Keratinocyte (primary cell): ENCODE measurements at regions not wholly inside any gene's neighbourhood (a gene's known extent, or its start where the extent isn't known, plus 50 kb on each side); places are given as distances from the start of the nearest gene placed in this dataset.

ENCODE experiments used
- DNase-seq: peaks from one replicate; pipeline ENCODE4 v3.0.0-alpha.2; 2011; ENCODE audit warnings: low read depth, missing footprints, low spot score
- FAIRE-seq: peaks from 2 replicates; lab custom pipeline; 2011; peaks lifted over from hg19 to GRCh38; lab: Jason Lieb, UNC
- H2AFZ ChIP-seq: 2 replicates; pipeline ENCODE4 v1.6.0; 2012; ENCODE audit warnings: low read length, control low read depth, inconsistent platforms; ENCODE audit not compliant: control insufficient read depth
- H3K27ac ChIP-seq: 2 replicates; pipeline ENCODE4 v1.5.1; 2011; ENCODE audit warnings: low read length; ENCODE audit not compliant: control insufficient read depth, insufficient read depth
- H3K27me3 ChIP-seq: 3 replicates; pipeline ENCODE4 v1.6.0; 2011; ENCODE audit warnings: low read length; ENCODE audit not compliant: control insufficient read depth, insufficient read depth; ENCODE audit errors: extremely low read depth
- H3K36me3 ChIP-seq, 2 experiments: 2 replicates in 1 of 2; 3 replicates in 1 of 2; pipeline ENCODE4 v1.5.1; 2011; ENCODE audit warnings: low read length in 2 of 2, mild to moderate bottlenecking in 1 of 2; ENCODE audit not compliant: control insufficient read depth in 2 of 2, insufficient read depth in 2 of 2; ENCODE audit errors: extremely low read depth in 1 of 2
- H3K4me1 ChIP-seq: 3 replicates; pipeline ENCODE4 v1.5.1; 2011; ENCODE audit warnings: low read length; ENCODE audit not compliant: control insufficient read depth, insufficient read depth; ENCODE audit errors: extremely low read depth
- H3K4me2 ChIP-seq: 3 replicates; pipeline ENCODE4 v1.6.0; 2011; ENCODE audit warnings: low read depth, low read length; ENCODE audit not compliant: control insufficient read depth, insufficient read depth; ENCODE audit errors: extremely low read depth
- H3K4me3 ChIP-seq, 3 experiments: fragments of 200-600 bp in 1 of 3; sonication (generic) in 1 of 3; 2 replicates in 2 of 3; 3 replicates in 1 of 3; pipeline ENCODE4 v1.5.1; 2011 to 2016; ENCODE audit warnings: low read length in 3 of 3, mild to moderate bottlenecking in 3 of 3, control low read depth in 2 of 3, inconsistent platforms in 1 of 3, low read depth in 1 of 3, mixed read lengths in 1 of 3, mixed run types in 1 of 3, moderate library complexity in 1 of 3; ENCODE audit not compliant: control insufficient read depth in 2 of 3, insufficient read depth in 2 of 3; ENCODE audit errors: extremely low read depth in 1 of 3
- H3K79me2 ChIP-seq: 2 replicates; pipeline ENCODE4 v1.6.0; 2012; ENCODE audit warnings: low read length; ENCODE audit not compliant: control insufficient read depth, insufficient read depth
- H3K9ac ChIP-seq: 3 replicates; pipeline ENCODE4 v1.6.0; 2011; ENCODE audit warnings: low read length; ENCODE audit not compliant: control insufficient read depth, insufficient read depth; ENCODE audit errors: extremely low read depth
- H3K9me1 ChIP-seq: 3 replicates; pipeline ENCODE4 v1.6.0; 2011; ENCODE audit warnings: low read length; ENCODE audit not compliant: control insufficient read depth, insufficient read depth; ENCODE audit errors: extremely low read depth
- H3K9me3 ChIP-seq: 2 replicates; pipeline ENCODE4 v1.5.1; 2012; ENCODE audit warnings: low read depth, low read length; ENCODE audit not compliant: control insufficient read depth
- H4K20me1 ChIP-seq: 3 replicates; pipeline ENCODE4 v1.6.0; 2011; ENCODE audit warnings: low read length; ENCODE audit not compliant: control insufficient read depth, insufficient read depth; ENCODE audit errors: extremely low read depth
- CTCF ChIP-seq, 3 experiments: IDR thresholded peaks in 1 of 3; conservative IDR thresholded peaks in 1 of 3; optimal IDR thresholded peaks in 1 of 3; 2 replicates in 2 of 3; 3 replicates in 1 of 3; pipeline versions ENCODE3 to v1.5.1; 2011; ENCODE audit warnings: low read length in 3 of 3, mild to moderate bottlenecking in 3 of 3, moderate library complexity in 2 of 3, control low read depth in 1 of 3, inconsistent platforms in 1 of 3; ENCODE audit not compliant: insufficient read depth in 2 of 3; ENCODE audit errors: extremely low read depth in 1 of 3
- EZH2 ChIP-seq: IDR thresholded peaks from one replicate; pipeline ENCODE4 v1.6.1; 2012; ENCODE audit warnings: inconsistent platforms, mild to moderate bottlenecking, low read length, moderate library complexity
- dilution Hi-C: fragments of 300-500 bp; cut with MboI; formaldehyde crosslinking; loops from one replicate; pipeline ENCODE4 v1.7.0; 2020; ENCODE audit warnings: low sequenced_read_pairs; ENCODE audit not compliant: extremely low pct_ligation_motif_present

DNA sequence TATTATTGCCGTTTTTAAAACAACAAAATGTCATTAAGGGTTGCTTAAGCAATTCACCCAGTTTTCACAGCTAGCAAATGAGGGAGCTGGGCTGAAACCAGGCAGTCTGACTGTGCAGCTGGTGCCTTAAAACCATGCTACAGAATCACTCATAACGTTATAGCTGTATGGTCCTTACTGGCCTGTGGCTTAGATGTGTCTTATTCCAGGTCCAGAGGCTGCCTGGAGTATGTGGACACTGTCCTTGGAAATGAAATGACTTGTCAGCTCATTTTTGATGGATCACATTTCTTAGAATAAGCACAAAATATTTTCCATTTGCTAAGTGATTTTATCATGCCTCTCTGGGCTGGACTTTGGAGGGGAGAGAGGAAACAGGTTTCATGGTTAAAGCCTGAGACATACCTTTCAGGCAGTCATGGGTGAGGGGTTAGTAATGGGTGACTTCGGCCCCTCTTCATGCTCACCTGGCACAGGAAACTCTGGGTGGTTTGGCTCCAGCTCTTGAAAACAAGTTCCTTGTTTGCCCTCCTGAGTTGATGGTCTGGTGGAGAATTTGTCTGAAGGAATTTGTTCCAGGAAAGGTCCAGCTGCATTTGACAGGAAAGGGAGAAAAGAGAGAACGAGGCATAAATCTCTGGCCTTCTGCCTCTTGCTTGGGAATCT lies 823.2 kb downstream of the DHX35 start:
- no peak overlapping the region for H3K27ac ChIP-seq
- no peaks in the 10 kb centered on the region for H3K4me1 ChIP-seq
- no peaks in the 10 kb centered on the region for H3K36me3 ChIP-seq
- H3K9ac ChIP-seq = no peak overlapping the region
- H3K4me2 ChIP-seq = no peak overlapping the region
- H3K4me3 ChIP-seq = no peak overlapping the region
- H3K9me1 ChIP-seq = no peaks in the 10 kb centered on the region
- dilution Hi-C loops = no loop called here
- H4K20me1 ChIP-seq = no peaks in the 10 kb centered on the region
- FAIRE-seq = no peak
- no peak for DNase-seq
- H3K79me2 ChIP-seq = no peaks in the 10 kb centered on the region
- no peak for TF ChIP-seq CTCF (optimal IDR thresholded peaks at IDR 0.05 in 1 of 3, IDR thresholded peaks at IDR 0.05 in 1 of 3, conservative IDR thresholded peaks at IDR 0.05 in 1 of 3; ENCODE audit: extremely low read depth in 1 of 3, insufficient read depth in 2 of 3, low read length in 3 of 3)
- TF ChIP-seq EZH2 = no peak
- H2AFZ ChIP-seq = no peak overlapping the region
- H3K27me3 ChIP-seq = no peaks in the 10 kb centered on the region
- H3K9me3 ChIP-seq = no peaks in the 10 kb centered on the region

- dilution Hi-C loops = no loop called here
- H3K9ac ChIP-seq = no peak overlapping the region
- H3K27me3 ChIP-seq = no peaks in the 10 kb centered on the region
- no peaks in the 10 kb centered on the region for H3K9me3 ChIP-seq
- H3K36me3 ChIP-seq = no peaks in the 10 kb centered on the region
- no peaks in the 10 kb centered on the region for H3K79me2 ChIP-seq
- H4K20me1 ChIP-seq = no peaks in the 10 kb centered on the region
- DNase-seq (no peak), FAIRE-seq (no peak)
- H3K4me3 ChIP-seq = no peak overlapping the region
- TF ChIP-seq EZH2 = no peak
- TF ChIP-seq CTCF (optimal IDR thresholded peaks at IDR 0.05 in 1 of 3, IDR thresholded peaks at IDR 0.05 in 1 of 3, conservative IDR thresholded peaks at IDR 0.05 in 1 of 3; ENCODE audit: extremely low read depth in 1 of 3, insufficient read depth in 2 of 3, low read length in 3 of 3) = no peak
- H3K9me1 ChIP-seq = no peaks in the 10 kb centered on the region
- no peak overlapping the region for H3K4me2 ChIP-seq
- no peak overlapping the region for H2AFZ ChIP-seq
- no peaks in the 10 kb centered on the region for H3K4me1 ChIP-seq
- no peak overlapping the region for H3K27ac ChIP-seq
Observed at GRCh38 chr20:39784693-39785092, 822.5 kb downstream of the DHX35 start.
